Hematopoietic multipotent progenitor cell (in vitro differentiated cells): ENCODE measurements at regions not wholly inside any gene's neighbourhood (a gene's known extent, or its start where the extent isn't known, plus 50 kb on each side); places are given as distances from the start of the nearest gene placed in this dataset.
"Not testable (repeated sequence)": the region's sequence is repeated elsewhere in the genome, so short reads cannot be mapped to it uniquely, and the experiment has no call there.

Experiments used
- DNase-seq, 3 donors: peaks; one replicate each; pipeline ENCODE4 v3.0.0-alpha.2; 2011 to 2015; ENCODE audit warnings: low read depth in 2 of 3, low spot score in 2 of 3

GRCh38 chr6:30810813-30811339 lies 66.5 kb upstream of the IER3 start:
- DNase-seq: no peak

- DNase-seq: not testable (repeated sequence)
These were observed 63.2 kb upstream of the IER3 start for GRCh38 chr6:30807566-30807965.

GRCh38 chr6:30806581-30807183 lies 62.3 kb upstream of the IER3 start:
- DNase-seq: no peak

GRCh38 chr6:30804333-30804732 lies 60.0 kb upstream of the IER3 start:
- DNase-seq: no peak

GRCh38 chr6:30802731-30803130 lies 58.4 kb upstream of the IER3 start:
- DNase-seq: no peak

GRCh38 chr6:30801950-30802349 lies 57.6 kb upstream of the IER3 start:
- no peak for DNase-seq

- DNase-seq: no peak
These were observed 56.5 kb upstream of the IER3 start for GRCh38 chr6:30800871-30801270.

- no peak for DNase-seq
These were observed 54.9 kb upstream of the IER3 start for GRCh38 chr6:30799210-30799609.

GRCh38 chr6:30798494-30798893 lies 54.1 kb upstream of the IER3 start:
- DNase-seq: no peak

- DNase-seq: no peak
These were observed 51.4 kb upstream of the IER3 start for GRCh38 chr6:30795549-30796293.
